ENCODE measurements at regions not wholly inside any gene's neighbourhood (a gene's known extent, or its start where the extent isn't known, plus 50 kb on each side); places are given as distances from the start of the nearest gene placed in this dataset.
"Not testable (repeated sequence)": the region's sequence is repeated elsewhere in the genome, so short reads cannot be mapped to it uniquely, and the experiment has no call there.

DNA sequence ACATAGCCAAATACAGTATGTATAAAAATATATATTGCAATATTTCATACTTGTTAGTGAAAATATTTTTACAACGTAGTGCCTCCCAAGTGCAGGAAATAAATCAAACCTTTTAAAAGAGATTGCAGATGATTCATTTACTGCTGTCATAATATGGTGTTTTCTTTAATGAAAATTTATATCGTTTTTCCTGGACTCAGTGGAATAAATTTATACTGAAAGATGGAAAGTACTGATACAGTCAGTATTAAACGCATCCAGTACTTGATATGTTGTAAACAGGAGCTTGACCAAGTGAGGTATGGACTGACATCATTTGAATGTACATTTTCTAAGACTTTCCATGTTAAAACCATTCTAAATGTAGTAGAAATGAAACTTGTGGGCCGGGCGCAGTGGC is 143.4 kb upstream of the ZNF608 start:
- Mint-ChIP-seq H3K27me3 (no peaks in the 10 kb centered on the region), H3K27ac (no peak overlapping the region), H3K4me3 (no peak overlapping the region), H3K9me3 (no peaks in the 10 kb centered on the region), H3K36me3 (no peaks in the 10 kb centered on the region), H3K4me1 (no peaks in the 10 kb centered on the region)
- CTCF ChIA-PET: no interaction called here
- H3K27me3 ChIP-seq (replicated peaks in 1 of 2; ENCODE audit: control insufficient read depth in 2 of 2, extremely low read depth in 1 of 2, insufficient read depth in 2 of 2, low read length in 1 of 2): no peaks in the 10 kb centered on the region
- no peak overlapping the region for H3K4me3 ChIP-seq (ENCODE audit: control insufficient read depth in 1 of 2, extremely low read depth in 1 of 2, low read length in 1 of 2)
- WGBS (ENCODE audit: insufficient coverage): no CpG with 5 or more reads among the region's 5 CpGs
- POLR2A ChIA-PET: no interaction called here
- no peak overlapping the region for H3K27ac ChIP-seq (ENCODE audit: low read length)
- no peaks in the 10 kb centered on the region for H3K4me1 ChIP-seq (ENCODE audit: control insufficient read depth in 1 of 2, extremely low read depth in 1 of 2, insufficient read depth in 2 of 2, low read length in 2 of 2)
- ATAC-seq (replicated peaks in 1 of 4) (no peak), DNase-seq (no peak)
- no peaks in the 10 kb centered on the region for H3K36me3 ChIP-seq (ENCODE audit: control insufficient read depth in 2 of 2, extremely low read depth in 1 of 2, insufficient read depth in 1 of 2, low read length in 1 of 2)
- no peaks in the 10 kb centered on the region for H3K9me3 ChIP-seq

GRCh38 chr5:124890442-124890841 is 144.0 kb upstream of the ZNF608 start:
- H3K4me3 Mint-ChIP-seq; H3K36me3 Mint-ChIP-seq; H3K4me3 ChIP-seq (ENCODE audit: control insufficient read depth in 1 of 2, extremely low read depth in 1 of 2, low read length in 1 of 2); H3K9me3 ChIP-seq; CTCF ChIA-PET; H3K4me1 Mint-ChIP-seq; H3K9me3 Mint-ChIP-seq; H3K27ac Mint-ChIP-seq; H3K36me3 ChIP-seq (ENCODE audit: control insufficient read depth in 2 of 2, extremely low read depth in 1 of 2, insufficient read depth in 1 of 2, low read length in 1 of 2); ATAC-seq (replicated peaks in 1 of 4); POLR2A ChIA-PET; H3K27ac ChIP-seq (ENCODE audit: low read length); H3K27me3 Mint-ChIP-seq; DNase-seq; H3K27me3 ChIP-seq (replicated peaks in 1 of 2; ENCODE audit: control insufficient read depth in 2 of 2, extremely low read depth in 1 of 2, insufficient read depth in 2 of 2, low read length in 1 of 2); H3K4me1 ChIP-seq (ENCODE audit: control insufficient read depth in 1 of 2, extremely low read depth in 1 of 2, insufficient read depth in 2 of 2, low read length in 2 of 2): not testable (repeated sequence)
- WGBS (ENCODE audit: insufficient coverage): 90% methylated on average over 2 of the region's 4 CpGs

- ChIA-PET POLR2A (no interaction called here), CTCF (no interaction called here)
- no peaks in the 10 kb centered on the region for H3K27me3 Mint-ChIP-seq
- Histone ChIP-seq H3K36me3 (ENCODE audit: control insufficient read depth in 2 of 2, extremely low read depth in 1 of 2, insufficient read depth in 1 of 2, low read length in 1 of 2) (no peaks in the 10 kb centered on the region), H3K27me3 (replicated peaks in 1 of 2; ENCODE audit: control insufficient read depth in 2 of 2, extremely low read depth in 1 of 2, insufficient read depth in 2 of 2, low read length in 1 of 2) (no peaks in the 10 kb centered on the region), H3K9me3 (no peaks in the 10 kb centered on the region), H3K4me1 (ENCODE audit: control insufficient read depth in 1 of 2, extremely low read depth in 1 of 2, insufficient read depth in 2 of 2, low read length in 2 of 2) (no peaks in the 10 kb centered on the region), H3K27ac (ENCODE audit: low read length) (no peak overlapping the region), H3K4me3 (ENCODE audit: control insufficient read depth in 1 of 2, extremely low read depth in 1 of 2, low read length in 1 of 2) (no peak overlapping the region)
- 100% methylated on average over 1 of the region's 4 CpGs for WGBS (ENCODE audit: insufficient coverage)
- DNase-seq (no peak), ATAC-seq (replicated peaks in 1 of 4) (no peak)
- no peaks in the 10 kb centered on the region for H3K9me3 Mint-ChIP-seq
- no peak overlapping the region for H3K4me3 Mint-ChIP-seq
- no peaks in the 10 kb centered on the region for H3K36me3 Mint-ChIP-seq
- H3K4me1 Mint-ChIP-seq: no peaks in the 10 kb centered on the region
- no peak overlapping the region for H3K27ac Mint-ChIP-seq
Observed at GRCh38 chr5:124891179-124891578, 144.7 kb upstream of the ZNF608 start.

DNA sequence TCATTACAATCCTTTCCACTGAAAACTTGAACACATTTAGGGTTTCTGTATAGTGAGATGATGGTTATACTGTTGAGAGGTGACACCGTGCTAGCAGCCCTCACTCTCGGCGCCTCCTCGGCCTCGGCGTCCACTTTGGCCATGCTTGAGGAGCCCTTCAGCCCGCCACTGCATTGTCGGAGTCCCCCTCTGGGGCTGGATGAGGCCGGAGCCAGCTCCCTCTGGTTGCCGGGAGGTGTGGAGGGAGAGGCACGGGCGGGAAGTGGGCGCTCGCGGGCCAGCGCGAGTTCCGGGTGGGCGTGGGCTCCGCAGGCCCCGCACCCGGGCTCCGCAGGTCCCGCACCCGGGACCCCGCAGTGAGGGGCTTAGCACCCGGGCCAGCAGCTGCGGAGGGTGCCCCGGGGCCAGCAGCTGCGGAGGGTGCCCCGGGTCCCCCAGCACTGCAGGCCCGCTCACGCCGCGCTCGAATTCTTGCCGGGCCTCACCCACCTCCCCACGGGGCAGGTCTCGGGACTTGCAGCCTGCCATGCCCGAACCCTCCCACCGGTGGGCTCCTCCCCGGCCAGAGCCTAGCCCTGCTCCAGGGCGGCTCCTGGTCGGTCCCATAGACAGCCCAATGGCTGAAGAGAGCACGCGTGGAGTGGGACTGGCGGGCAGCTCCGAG is 145.9 kb upstream of the ZNF608 start:
- Histone ChIP-seq H3K4me3 (ENCODE audit: control insufficient read depth in 1 of 2, extremely low read depth in 1 of 2, low read length in 1 of 2) (no peak overlapping the region), H3K27ac (ENCODE audit: low read length) (no peak overlapping the region), H3K36me3 (ENCODE audit: control insufficient read depth in 2 of 2, extremely low read depth in 1 of 2, insufficient read depth in 1 of 2, low read length in 1 of 2) (no peaks in the 10 kb centered on the region), H3K27me3 (replicated peaks in 1 of 2; ENCODE audit: control insufficient read depth in 2 of 2, extremely low read depth in 1 of 2, insufficient read depth in 2 of 2, low read length in 1 of 2) (no peaks in the 10 kb centered on the region), H3K9me3 (no peaks in the 10 kb centered on the region), H3K4me1 (ENCODE audit: control insufficient read depth in 1 of 2, extremely low read depth in 1 of 2, insufficient read depth in 2 of 2, low read length in 2 of 2) (no peaks in the 10 kb centered on the region)
- Mint-ChIP-seq H3K9me3 (no peaks in the 10 kb centered on the region), H3K27ac (no peak overlapping the region), H3K4me3 (no peak overlapping the region), H3K27me3 (no peaks in the 10 kb centered on the region), H3K4me1 (no peaks in the 10 kb centered on the region), H3K36me3 (no peaks in the 10 kb centered on the region)
- CTCF ChIA-PET: no interaction called here
- ATAC-seq (replicated peaks in 1 of 4) (no peak), DNase-seq (no peak)
- WGBS (ENCODE audit: insufficient coverage): 98% methylated on average over 44 of the region's 48 CpGs
- POLR2A ChIA-PET: no interaction called here

DNA sequence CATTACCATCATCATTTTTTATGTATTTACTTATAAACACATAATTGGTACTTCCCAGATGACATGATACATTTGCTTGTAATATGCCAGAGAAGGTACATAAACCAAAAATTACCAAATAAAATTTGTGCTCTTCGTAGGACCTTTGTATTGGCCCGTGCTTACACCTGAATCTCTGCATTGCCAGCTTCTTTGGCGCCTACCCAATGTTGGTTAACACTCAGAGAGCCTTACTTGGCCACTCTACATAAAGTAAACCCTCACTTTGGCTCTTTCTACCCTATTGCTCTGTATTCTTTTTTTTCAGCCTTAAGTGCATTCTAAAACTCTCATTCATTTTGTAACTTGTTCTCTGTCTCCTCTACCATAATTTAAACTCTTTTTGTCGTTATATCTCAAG is 148.1 kb upstream of the ZNF608 start:
- no peak for DNase-seq
- Histone ChIP-seq H3K4me1 (ENCODE audit: control insufficient read depth in 1 of 2, extremely low read depth in 1 of 2, insufficient read depth in 2 of 2, low read length in 2 of 2) (no peaks in the 10 kb centered on the region), H3K9me3 (no peaks in the 10 kb centered on the region), H3K4me3 (ENCODE audit: control insufficient read depth in 1 of 2, extremely low read depth in 1 of 2, low read length in 1 of 2) (no peak overlapping the region), H3K36me3 (ENCODE audit: control insufficient read depth in 2 of 2, extremely low read depth in 1 of 2, insufficient read depth in 1 of 2, low read length in 1 of 2) (no peaks in the 10 kb centered on the region), H3K27me3 (replicated peaks in 1 of 2; ENCODE audit: control insufficient read depth in 2 of 2, extremely low read depth in 1 of 2, insufficient read depth in 2 of 2, low read length in 1 of 2) (no peaks in the 10 kb centered on the region), H3K27ac (ENCODE audit: low read length) (no peak overlapping the region)
- no peak for ATAC-seq (replicated peaks in 1 of 4)
- WGBS (ENCODE audit: insufficient coverage): 71% methylated on average over 3 of the region's 4 CpGs
- no peak overlapping the region for H3K4me3 Mint-ChIP-seq
- no peaks in the 10 kb centered on the region for H3K4me1 Mint-ChIP-seq
- H3K27me3 Mint-ChIP-seq: no peaks in the 10 kb centered on the region
- POLR2A ChIA-PET: no interaction called here
- no peaks in the 10 kb centered on the region for H3K36me3 Mint-ChIP-seq
- H3K9me3 Mint-ChIP-seq: no peaks in the 10 kb centered on the region
- CTCF ChIA-PET: no interaction called here
- H3K27ac Mint-ChIP-seq: no peak overlapping the region

GRCh38 chr5:124895236-124895635 is 148.8 kb upstream of the ZNF608 start:
- H3K4me3 Mint-ChIP-seq: no peak overlapping the region
- POLR2A ChIA-PET: no interaction called here

DNA sequence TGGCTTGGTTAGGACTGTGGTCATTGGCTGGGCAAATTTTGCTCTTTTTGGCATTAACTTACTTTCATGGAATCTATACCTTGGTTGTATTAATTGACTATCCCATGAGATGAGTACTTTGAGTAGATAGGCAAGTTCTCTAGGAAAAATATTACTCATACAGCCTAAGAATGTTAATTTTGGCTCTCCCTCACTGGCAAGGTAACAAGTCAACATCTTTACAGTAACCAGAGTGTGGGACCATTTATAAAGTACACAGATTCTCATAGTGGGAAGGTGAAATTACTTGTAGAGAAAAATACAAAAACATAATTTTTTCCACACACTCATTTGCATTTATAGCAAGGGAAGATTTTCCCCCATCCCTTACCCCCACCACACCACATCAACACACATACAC is 154.6 kb upstream of the ZNF608 start:
- no peaks in the 10 kb centered on the region for H3K36me3 ChIP-seq (ENCODE audit: control insufficient read depth in 2 of 2, extremely low read depth in 1 of 2, insufficient read depth in 1 of 2, low read length in 1 of 2)
- Mint-ChIP-seq H3K27ac (no peak overlapping the region), H3K27me3 (peaks cover 0 to 3% of the 10 kb centered on the region in 2 donors), H3K9me3 (no peaks in the 10 kb centered on the region), H3K4me1 (peaks cover 0 to 10% (median 6%) of the 10 kb centered on the region in 3 donors), H3K36me3 (no peaks in the 10 kb centered on the region), H3K4me3 (no peak overlapping the region)
- H3K4me3 ChIP-seq (ENCODE audit: control insufficient read depth in 1 of 2, extremely low read depth in 1 of 2, low read length in 1 of 2): no peak overlapping the region
- ChIA-PET POLR2A (no interaction called here), CTCF (no interaction called here)
- no peaks in the 10 kb centered on the region for H3K27me3 ChIP-seq (replicated peaks in 1 of 2; ENCODE audit: control insufficient read depth in 2 of 2, extremely low read depth in 1 of 2, insufficient read depth in 2 of 2, low read length in 1 of 2)
- no peak for DNase-seq
- ATAC-seq (replicated peaks in 1 of 4): no peak
- H3K4me1 ChIP-seq (ENCODE audit: control insufficient read depth in 1 of 2, extremely low read depth in 1 of 2, insufficient read depth in 2 of 2, low read length in 2 of 2): no peaks in the 10 kb centered on the region
- no peaks in the 10 kb centered on the region for H3K9me3 ChIP-seq
- no peak overlapping the region for H3K27ac ChIP-seq (ENCODE audit: low read length)

More at GRCh38 chr5:124895236-124895635, 148.8 kb upstream of the ZNF608 start:
- CTCF ChIA-PET: no interaction called here
- Mint-ChIP-seq H3K27me3 (no peaks in the 10 kb centered on the region), H3K4me1 (no peaks in the 10 kb centered on the region), H3K9me3 (no peaks in the 10 kb centered on the region), H3K27ac (no peak overlapping the region), H3K36me3 (no peaks in the 10 kb centered on the region)
- Histone ChIP-seq H3K36me3 (ENCODE audit: control insufficient read depth in 2 of 2, extremely low read depth in 1 of 2, insufficient read depth in 1 of 2, low read length in 1 of 2) (no peaks in the 10 kb centered on the region), H3K9me3 (no peaks in the 10 kb centered on the region), H3K4me3 (ENCODE audit: control insufficient read depth in 1 of 2, extremely low read depth in 1 of 2, low read length in 1 of 2) (no peak overlapping the region), H3K27ac (ENCODE audit: low read length) (no peak overlapping the region), H3K27me3 (replicated peaks in 1 of 2; ENCODE audit: control insufficient read depth in 2 of 2, extremely low read depth in 1 of 2, insufficient read depth in 2 of 2, low read length in 1 of 2) (no peaks in the 10 kb centered on the region), H3K4me1 (ENCODE audit: control insufficient read depth in 1 of 2, extremely low read depth in 1 of 2, insufficient read depth in 2 of 2, low read length in 2 of 2) (no peaks in the 10 kb centered on the region)
- DNase-seq (no peak), ATAC-seq (replicated peaks in 1 of 4) (no peak)
- WGBS (ENCODE audit: insufficient coverage): no CpG with 5 or more reads among the region's 2 CpGs

Measured in T-cell (primary cell).